22Rv1 (cell line): ENCODE measurements at regions not wholly inside any gene's neighbourhood (a gene's known extent, or its start where the extent isn't known, plus 50 kb on each side); places are given as distances from the start of the nearest gene placed in this dataset.

ENCODE experiments used
- ZFX ChIP-seq: fragments of 450-650 bp; IDR thresholded peaks from 2 replicates; pipeline ENCODE4 v1.6.1; 2017; ENCODE audit warnings: antibody characterized with exemption, borderline replicate concordance
- TF ChIP-seq, protein P1 (sequence below): fragments of 450-650 bp; IDR thresholded peaks from 2 replicates; pipeline ENCODE4 v1.5.1; 2017; ENCODE audit warnings: mild to moderate bottlenecking

DNA sequence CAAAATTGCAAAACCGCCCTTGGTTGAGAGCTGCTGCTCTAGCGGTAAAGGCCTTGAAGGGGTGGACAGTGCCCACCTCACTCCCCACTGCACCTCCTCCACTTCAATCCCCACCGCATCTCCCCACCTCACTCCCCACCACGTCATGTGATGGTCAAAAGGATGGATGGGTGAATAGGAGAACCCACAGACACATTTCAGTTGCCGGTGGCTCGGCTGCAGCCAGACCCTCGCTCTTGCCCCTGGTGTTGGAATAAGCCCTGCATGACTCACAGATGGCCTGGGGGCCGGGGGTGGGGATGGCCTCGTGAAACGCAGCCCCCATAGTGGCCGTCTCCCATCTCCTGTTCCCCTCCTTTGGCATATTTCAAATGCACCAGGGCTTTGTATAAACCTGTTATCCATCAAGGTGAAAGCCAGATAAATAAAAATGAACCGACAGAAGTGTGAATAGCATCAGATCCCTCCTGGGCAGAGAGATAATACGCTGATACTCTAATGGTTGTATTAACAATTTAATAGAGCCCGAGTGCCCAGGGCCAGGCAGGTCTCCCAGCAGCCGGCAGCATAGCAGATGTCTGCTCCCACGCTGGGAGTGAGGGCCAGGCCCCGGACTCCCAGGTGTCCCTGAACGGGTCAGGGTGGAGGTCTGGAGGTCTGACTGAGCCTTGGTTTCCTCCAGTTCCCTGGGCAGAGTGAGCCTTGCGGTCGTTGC, 300.3 kb downstream of the NPHP4 start:
- TF ChIP-seq, protein P1, sequence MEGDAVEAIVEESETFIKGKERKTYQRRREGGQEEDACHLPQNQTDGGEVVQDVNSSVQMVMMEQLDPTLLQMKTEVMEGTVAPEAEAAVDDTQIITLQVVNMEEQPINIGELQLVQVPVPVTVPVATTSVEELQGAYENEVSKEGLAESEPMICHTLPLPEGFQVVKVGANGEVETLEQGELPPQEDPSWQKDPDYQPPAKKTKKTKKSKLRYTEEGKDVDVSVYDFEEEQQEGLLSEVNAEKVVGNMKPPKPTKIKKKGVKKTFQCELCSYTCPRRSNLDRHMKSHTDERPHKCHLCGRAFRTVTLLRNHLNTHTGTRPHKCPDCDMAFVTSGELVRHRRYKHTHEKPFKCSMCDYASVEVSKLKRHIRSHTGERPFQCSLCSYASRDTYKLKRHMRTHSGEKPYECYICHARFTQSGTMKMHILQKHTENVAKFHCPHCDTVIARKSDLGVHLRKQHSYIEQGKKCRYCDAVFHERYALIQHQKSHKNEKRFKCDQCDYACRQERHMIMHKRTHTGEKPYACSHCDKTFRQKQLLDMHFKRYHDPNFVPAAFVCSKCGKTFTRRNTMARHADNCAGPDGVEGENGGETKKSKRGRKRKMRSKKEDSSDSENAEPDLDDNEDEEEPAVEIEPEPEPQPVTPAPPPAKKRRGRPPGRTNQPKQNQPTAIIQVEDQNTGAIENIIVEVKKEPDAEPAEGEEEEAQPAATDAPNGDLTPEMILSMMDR = no peak
- no peak for TF ChIP-seq ZFX
